HG02981 (cell line): ENCODE measurements at regions not wholly inside any gene's neighbourhood (a gene's known extent, or its start where the extent isn't known, plus 50 kb on each side); places are given as distances from the start of the nearest gene placed in this dataset.
"Not testable (repeated sequence)": the region's sequence is repeated elsewhere in the genome, so short reads cannot be mapped to it uniquely, and the experiment has no call there.

Experiments used
- ATAC-seq: cut with Tn5 transposase; IDR thresholded peaks from one replicate; pipeline ENCODE4 v1.9.1; 2021; ENCODE audit warnings: mild to moderate bottlenecking, moderate library complexity; ENCODE audit not compliant: unreplicated experiment

- ATAC-seq, result no peak
Observed at GRCh38 chr1:94675373-94675772, 133.8 kb upstream of the F3 start.

- ATAC-seq, result no peak
Observed at GRCh38 chr1:94674876-94675275, 133.3 kb upstream of the F3 start.

- ATAC-seq, result no peak
Observed at GRCh38 chr1:94672934-94673333, 131.4 kb upstream of the F3 start.

- ATAC-seq, result no peak
Observed at GRCh38 chr1:94672001-94672400, 130.4 kb upstream of the F3 start.

- ATAC-seq, result no peak
Observed at GRCh38 chr1:94670273-94670672, 128.7 kb upstream of the F3 start.

- ATAC-seq, result no peak
Observed at GRCh38 chr1:94669198-94669597, 127.6 kb upstream of the F3 start.

GRCh38 chr1:94668528-94668927, 127.0 kb upstream of the F3 start:
- ATAC-seq, result no peak

- ATAC-seq, result no peak
Observed at GRCh38 chr1:94667818-94668217, 126.3 kb upstream of the F3 start.

GRCh38 chr1:94666797-94667196, 125.2 kb upstream of the F3 start:
- no peak for ATAC-seq

- no peak for ATAC-seq
Observed at GRCh38 chr1:94661431-94661932, 119.9 kb upstream of the F3 start.

GRCh38 chr1:94660994-94661393, 119.4 kb upstream of the F3 start:
- no peak for ATAC-seq

GRCh38 chr1:94660258-94660657, 118.7 kb upstream of the F3 start:
- ATAC-seq, result no peak

- not testable (repeated sequence) for ATAC-seq
Observed at GRCh38 chr1:94659202-94659601, 117.6 kb upstream of the F3 start.

GRCh38 chr1:94658221-94658620, 116.7 kb upstream of the F3 start:
- ATAC-seq, result no peak

GRCh38 chr1:94657776-94658175, 116.2 kb upstream of the F3 start:
- not testable (repeated sequence) for ATAC-seq

- ATAC-seq, result no peak
Observed at GRCh38 chr1:94656967-94657366, 115.4 kb upstream of the F3 start.

GRCh38 chr1:94654919-94655318, 113.4 kb upstream of the F3 start:
- ATAC-seq, result no peak

GRCh38 chr1:94654459-94654858, 112.9 kb upstream of the F3 start:
- no peak for ATAC-seq

GRCh38 chr1:94654031-94654430, 112.5 kb upstream of the F3 start:
- no peak for ATAC-seq

- no peak for ATAC-seq
Observed at GRCh38 chr1:94653454-94653853, 111.9 kb upstream of the F3 start.

GRCh38 chr1:94651076-94651475, 109.5 kb upstream of the F3 start:
- ATAC-seq, result no peak

GRCh38 chr1:94650301-94650700, 108.7 kb upstream of the F3 start:
- ATAC-seq, result no peak

GRCh38 chr1:94648225-94649007, 106.9 kb upstream of the F3 start:
- no peak for ATAC-seq
